CD4-positive, alpha-beta memory T cell (primary cell): ENCODE measurements at regions not wholly inside any gene's neighbourhood (a gene's known extent, or its start where the extent isn't known, plus 50 kb on each side); places are given as distances from the start of the nearest gene placed in this dataset.

Experiments used
- CTCF ChIA-PET: fragments of 350-600 bp; sonication (Branson Sonifier 250); formaldehyde crosslinking; loops from one replicate; lab custom pipeline; 2021; ENCODE audit warnings: inconsistent platforms; ENCODE audit not compliant: partially characterized antibody; lab: Charles Lee
- POLR2A ChIA-PET: fragments of 350-600 bp; sonication (Branson Sonifier 250); formaldehyde crosslinking; loops from one replicate; lab custom pipeline; 2021; ENCODE audit not compliant: partially characterized antibody; lab: Charles Lee
- DNase-seq, 5 donors: peaks; one replicate each; pipeline versions ENCODE4 v3.0.0 to v3.0.0-alpha.2; 2020 to 2022; ENCODE audit warnings: mixed read lengths in 1 of 5
- H3K27ac ChIP-seq: one replicate; pipeline ENCODE4 v1.7.0; 2013; ENCODE audit warnings: low read depth, low read length
- H3K27me3 ChIP-seq: 2 replicates; pipeline ENCODE4 v1.7.0; 2013; ENCODE audit warnings: mild to moderate bottlenecking, low read length, moderate library complexity; ENCODE audit not compliant: insufficient read depth
- H3K36me3 ChIP-seq: 2 replicates; pipeline ENCODE4 v1.7.0; 2013; ENCODE audit warnings: mild to moderate bottlenecking, low read length, moderate library complexity; ENCODE audit not compliant: insufficient read depth
- H3K4me1 ChIP-seq: 2 replicates; pipeline ENCODE4 v1.7.0; 2013; ENCODE audit warnings: mild to moderate bottlenecking, low read length, moderate library complexity; ENCODE audit not compliant: insufficient read depth
- H3K4me3 ChIP-seq, 2 donors: one replicate each; pipeline ENCODE4 v1.7.0; 2013; ENCODE audit warnings: low read length in 2 of 2, mild to moderate bottlenecking in 1 of 2
- H3K9me3 ChIP-seq, 2 donors: one replicate each; pipeline ENCODE4 v1.7.0; 2013; ENCODE audit warnings: low read length in 2 of 2, control low read depth in 1 of 2; ENCODE audit not compliant: control insufficient read depth in 1 of 2
- H3K27ac Mint-ChIP-seq, 7 donors: one replicate each; pipeline ENCODE4 v1.8.0; 2020 to 2021; ENCODE audit warnings: mixed read lengths in 7 of 7, mild to moderate bottlenecking in 6 of 7, inconsistent platforms in 3 of 7, moderate library complexity in 3 of 7
- H3K27me3 Mint-ChIP-seq, 2 donors: one replicate each; pipeline ENCODE4 v1.8.0; 2020 to 2021; ENCODE audit warnings: mixed read lengths in 2 of 2
- H3K36me3 Mint-ChIP-seq, 2 donors: one replicate each; pipeline ENCODE4 v1.8.0; 2020 to 2021; ENCODE audit warnings: mixed read lengths in 2 of 2, inconsistent platforms in 1 of 2, mild to moderate bottlenecking in 1 of 2
- H3K4me1 Mint-ChIP-seq, 4 donors: one replicate each; pipeline ENCODE4 v1.8.0; 2020 to 2021; ENCODE audit warnings: mixed read lengths in 4 of 4, mild to moderate bottlenecking in 1 of 4
- H3K4me3 Mint-ChIP-seq, 8 donors: one replicate each; pipeline ENCODE4 v1.8.0; 2020 to 2021; ENCODE audit warnings: mixed read lengths in 8 of 8, mild to moderate bottlenecking in 7 of 8, moderate library complexity in 6 of 8, inconsistent platforms in 3 of 8
- H3K9me3 Mint-ChIP-seq, 8 donors: one replicate each; pipeline ENCODE4 v1.8.0; 2020 to 2021; ENCODE audit warnings: mixed read lengths in 8 of 8, mild to moderate bottlenecking in 5 of 8, inconsistent platforms in 3 of 8, moderate library complexity in 1 of 8
- intact Hi-C: fragments of 100-400 bp; cut with micrococcal nuclease; formaldehyde crosslinking; loops from one replicate; pipeline ENCODE4 v1.15.1; 2023

DNA sequence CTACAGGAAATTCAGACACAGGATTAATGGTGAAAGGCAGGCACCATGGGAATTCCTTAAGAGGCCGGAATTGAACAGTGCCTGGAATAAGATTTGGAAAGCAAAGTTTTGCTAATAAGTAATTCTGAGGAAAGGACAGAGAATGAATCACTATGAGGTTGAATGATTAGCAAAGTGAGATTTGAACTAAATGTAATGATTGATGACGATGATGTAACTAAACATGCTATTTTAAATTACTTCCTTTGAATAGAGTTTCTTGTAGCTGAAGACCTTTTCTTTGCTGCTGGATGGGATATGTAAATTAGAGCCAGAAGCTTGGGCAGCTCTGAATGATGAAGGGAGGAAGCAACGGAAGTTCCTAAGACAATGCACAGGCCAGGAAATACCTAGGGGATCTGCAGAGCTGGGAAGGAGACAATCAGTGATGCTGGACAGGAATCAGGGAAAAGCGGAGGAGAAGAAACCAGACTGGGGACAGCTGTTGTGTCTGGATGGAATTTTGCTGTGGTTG lies 482.0 kb downstream of the PSAT1 start:
- Histone ChIP-seq H3K36me3 (no peaks in the 10 kb centered on the region), H3K4me1 (no peaks in the 10 kb centered on the region), H3K27ac (no peak overlapping the region), H3K4me3 (no peak overlapping the region), H3K9me3 (no peaks in the 10 kb centered on the region), H3K27me3 (no peaks in the 10 kb centered on the region)
- peaks cover 0 to 1% (median 0%) of the 10 kb centered on the region in 8 donors for H3K9me3 Mint-ChIP-seq
- no peaks in the 10 kb centered on the region for H3K4me1 Mint-ChIP-seq
- H3K4me3 Mint-ChIP-seq, result no peak overlapping the region
- no peak for DNase-seq
- no peaks in the 10 kb centered on the region for H3K27me3 Mint-ChIP-seq
- intact Hi-C loops, result no loop called here
- ChIA-PET POLR2A (no interaction called here), CTCF (interaction anchor here (1.6 kb wide), 1 partner anchor 114 kb away, joined by 3 read pairs; no protein-coding TSS in a partner anchor)
- H3K36me3 Mint-ChIP-seq, result no peaks in the 10 kb centered on the region
- H3K27ac Mint-ChIP-seq, result no peak overlapping the region

DNA sequence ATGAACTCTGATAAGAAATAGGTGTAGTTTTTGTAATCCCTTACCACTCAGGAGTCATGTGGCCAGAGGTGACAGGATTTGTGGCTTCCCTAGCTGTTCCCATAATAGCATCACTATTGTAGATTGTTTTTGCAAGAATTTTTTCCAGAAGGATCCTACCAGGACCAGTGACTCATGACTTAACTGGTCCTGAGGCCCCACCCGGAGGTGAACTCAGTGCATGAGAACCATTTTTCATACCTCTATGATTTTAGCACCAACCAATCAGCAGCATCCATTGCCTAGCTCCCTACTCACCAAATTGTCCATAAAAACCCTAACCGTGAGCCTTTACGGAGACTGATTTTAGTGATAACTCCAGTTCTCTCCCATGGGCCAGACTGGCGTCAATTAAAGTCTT lies 484.8 kb downstream of the PSAT1 start:
- Mint-ChIP-seq H3K36me3 (no peaks in the 10 kb centered on the region), H3K27me3 (no peaks in the 10 kb centered on the region), H3K4me1 (no peaks in the 10 kb centered on the region), H3K27ac (no peak overlapping the region), H3K4me3 (no peak overlapping the region), H3K9me3 (peaks cover 0 to 1% (median 0%) of the 10 kb centered on the region in 8 donors)
- no peaks in the 10 kb centered on the region for H3K36me3 ChIP-seq
- POLR2A ChIA-PET, result no interaction called here
- H3K4me1 ChIP-seq, result no peaks in the 10 kb centered on the region
- H3K27me3 ChIP-seq, result no peaks in the 10 kb centered on the region
- H3K27ac ChIP-seq, result no peak overlapping the region
- CTCF ChIA-PET, result no interaction called here
- no peak for DNase-seq
- no peak overlapping the region for H3K4me3 ChIP-seq
- intact Hi-C loops, result no loop called here
- no peaks in the 10 kb centered on the region for H3K9me3 ChIP-seq

DNA sequence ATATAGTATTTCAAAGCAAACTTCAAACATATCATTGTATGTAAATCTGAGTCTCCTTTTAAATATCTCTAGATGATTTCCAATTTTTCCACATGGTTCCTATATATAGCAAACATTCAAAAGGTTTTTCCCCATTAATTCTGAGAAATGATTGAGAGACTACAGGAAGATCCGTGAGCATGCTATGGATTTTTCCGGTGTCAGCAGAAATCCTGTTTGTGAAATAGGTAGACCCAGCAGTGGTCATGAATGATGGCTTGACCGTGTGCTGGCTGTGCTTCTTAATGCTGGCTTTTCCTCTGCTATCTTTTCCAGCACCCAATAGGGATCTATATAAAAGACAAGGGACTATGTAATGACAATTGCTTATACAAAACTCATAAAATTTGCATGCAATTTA lies 485.3 kb downstream of the PSAT1 start:
- DNase-seq, result no peak
- peaks cover 0 to 1% (median 0%) of the 10 kb centered on the region in 8 donors for H3K9me3 Mint-ChIP-seq

DNA sequence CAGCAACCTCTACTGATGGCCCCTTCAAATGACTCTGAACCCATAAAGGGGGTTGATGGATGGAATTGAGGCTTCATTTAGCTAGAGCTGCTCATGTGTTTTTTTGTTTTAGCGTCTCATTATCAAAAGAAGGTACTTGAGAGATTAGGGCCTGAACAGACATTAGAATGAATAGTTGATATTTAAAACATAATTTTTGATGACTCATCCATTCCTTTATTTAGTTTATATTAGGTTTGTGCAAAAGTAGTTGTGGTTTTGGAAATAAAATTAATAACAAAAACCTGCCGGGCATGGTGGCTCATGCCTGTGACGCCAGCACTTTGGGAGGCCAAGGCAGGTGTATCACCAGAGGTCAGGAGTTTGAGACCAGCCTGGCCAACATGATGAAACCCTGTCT lies 485.9 kb downstream of the PSAT1 start:
- H3K9me3 Mint-ChIP-seq, result peaks cover 0 to 1% (median 0%) of the 10 kb centered on the region in 8 donors
- H3K4me1 Mint-ChIP-seq, result no peaks in the 10 kb centered on the region
- Histone ChIP-seq H3K36me3 (no peaks in the 10 kb centered on the region), H3K4me3 (no peak overlapping the region), H3K27me3 (no peaks in the 10 kb centered on the region), H3K9me3 (no peaks in the 10 kb centered on the region), H3K27ac (no peak overlapping the region), H3K4me1 (no peaks in the 10 kb centered on the region)
- H3K27ac Mint-ChIP-seq, result no peak overlapping the region
- no peaks in the 10 kb centered on the region for H3K36me3 Mint-ChIP-seq
- CTCF ChIA-PET, result no interaction called here
- no peak for DNase-seq
- no peak overlapping the region for H3K4me3 Mint-ChIP-seq
- POLR2A ChIA-PET, result no interaction called here
- no peaks in the 10 kb centered on the region for H3K27me3 Mint-ChIP-seq
- intact Hi-C loops, result no loop called here

More for the DNA sequence above, 485.3 kb downstream of the PSAT1 start:
- Mint-ChIP-seq H3K36me3 (no peaks in the 10 kb centered on the region), H3K4me1 (no peaks in the 10 kb centered on the region), H3K4me3 (no peak overlapping the region), H3K27ac (no peak overlapping the region), H3K27me3 (no peaks in the 10 kb centered on the region)
- no peaks in the 10 kb centered on the region for H3K27me3 ChIP-seq
- no peaks in the 10 kb centered on the region for H3K36me3 ChIP-seq
- no peaks in the 10 kb centered on the region for H3K9me3 ChIP-seq
- intact Hi-C loops, result no loop called here
- CTCF ChIA-PET, result no interaction called here
- H3K4me3 ChIP-seq, result no peak overlapping the region
- POLR2A ChIA-PET, result no interaction called here
- no peak overlapping the region for H3K27ac ChIP-seq
- no peaks in the 10 kb centered on the region for H3K4me1 ChIP-seq

DNA sequence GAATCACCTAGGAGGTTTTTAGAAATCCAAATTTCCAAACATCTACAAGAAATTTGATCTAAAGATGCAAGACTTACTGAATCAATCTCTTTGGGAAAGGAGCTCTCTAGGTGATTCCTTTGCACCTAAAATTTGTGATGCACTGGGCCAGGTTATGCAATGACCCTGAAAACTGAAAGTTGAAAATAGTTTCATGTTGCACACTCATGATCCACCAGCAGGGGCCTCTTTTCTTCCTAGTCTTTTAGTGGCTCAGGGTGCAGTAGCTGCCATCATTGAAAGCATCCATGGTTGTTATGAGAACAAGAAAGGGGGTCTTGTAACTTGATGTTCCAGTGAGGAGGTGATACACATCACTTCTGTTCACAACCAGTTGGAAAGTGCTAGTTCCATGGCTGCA lies 486.8 kb downstream of the PSAT1 start:
- ChIA-PET POLR2A (no interaction called here), CTCF (no interaction called here)
- Histone ChIP-seq H3K27ac (no peak overlapping the region), H3K27me3 (no peaks in the 10 kb centered on the region), H3K9me3 (no peaks in the 10 kb centered on the region), H3K4me1 (no peaks in the 10 kb centered on the region), H3K4me3 (no peak overlapping the region), H3K36me3 (no peaks in the 10 kb centered on the region)
- Mint-ChIP-seq H3K4me1 (no peaks in the 10 kb centered on the region), H3K27me3 (no peaks in the 10 kb centered on the region), H3K36me3 (no peaks in the 10 kb centered on the region), H3K9me3 (peaks cover 0 to 1% (median 0%) of the 10 kb centered on the region in 8 donors), H3K4me3 (no peak overlapping the region), H3K27ac (no peak overlapping the region)
- no peak for DNase-seq
- intact Hi-C loops, result no loop called here

DNA sequence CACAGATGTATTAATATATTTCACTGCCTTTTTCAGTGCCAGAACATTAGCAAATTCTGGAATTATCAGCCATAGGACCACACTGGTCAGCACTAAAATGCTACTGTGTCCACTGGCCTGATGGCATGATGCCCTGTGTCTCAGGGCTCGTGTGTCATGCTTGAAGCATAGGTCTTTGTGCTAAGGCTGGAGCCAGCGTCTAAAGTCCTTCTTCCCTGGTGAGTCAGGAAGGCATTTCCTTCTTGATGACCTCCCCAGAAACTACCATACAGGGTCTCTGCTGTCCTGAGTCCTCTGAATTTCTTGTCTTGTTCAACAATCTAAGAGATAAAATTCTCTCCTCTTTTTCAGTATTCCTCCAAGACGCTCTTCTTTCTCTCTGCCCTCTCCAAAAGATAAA lies 489.9 kb downstream of the PSAT1 start:
- Histone ChIP-seq H3K4me1 (no peaks in the 10 kb centered on the region), H3K9me3 (no peaks in the 10 kb centered on the region), H3K4me3 (no peak overlapping the region), H3K27me3 (no peaks in the 10 kb centered on the region), H3K27ac (no peak overlapping the region), H3K36me3 (no peaks in the 10 kb centered on the region)
- H3K4me1 Mint-ChIP-seq, result no peaks in the 10 kb centered on the region
- ChIA-PET POLR2A (no interaction called here), CTCF (no interaction called here)
- peaks cover 0 to 5% (median 3%) of the 10 kb centered on the region in 8 donors for H3K9me3 Mint-ChIP-seq
- no peaks in the 10 kb centered on the region for H3K27me3 Mint-ChIP-seq
- H3K27ac Mint-ChIP-seq, result no peak overlapping the region
- H3K4me3 Mint-ChIP-seq, result no peak overlapping the region
- no peak for DNase-seq
- intact Hi-C loops, result no loop called here
- no peaks in the 10 kb centered on the region for H3K36me3 Mint-ChIP-seq

DNA sequence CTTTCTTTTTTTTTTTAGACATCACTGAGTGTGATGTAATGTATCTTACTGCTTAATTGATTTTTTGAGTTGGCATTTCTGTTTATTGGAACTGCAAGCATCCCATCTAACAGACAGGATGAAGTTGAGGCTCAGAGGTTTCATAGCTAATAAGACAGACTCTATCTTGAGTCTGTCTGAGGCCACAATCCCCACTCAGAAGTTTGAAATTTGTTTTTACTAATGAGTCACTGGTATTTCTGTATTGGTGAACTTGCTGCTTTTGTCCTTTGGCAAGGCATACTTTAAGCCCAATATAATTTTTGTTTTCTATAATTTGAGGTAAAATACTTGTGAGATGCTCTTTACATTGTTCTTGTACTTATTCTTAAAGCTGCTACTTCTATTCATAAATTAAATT lies 491.2 kb downstream of the PSAT1 start:
- ChIA-PET CTCF (no interaction called here), POLR2A (no interaction called here)
- DNase-seq, result no peak
- Histone ChIP-seq H3K4me3 (no peak overlapping the region), H3K9me3 (no peaks in the 10 kb centered on the region), H3K27me3 (no peaks in the 10 kb centered on the region), H3K27ac (no peak overlapping the region), H3K4me1 (no peaks in the 10 kb centered on the region), H3K36me3 (no peaks in the 10 kb centered on the region)
- H3K4me1 Mint-ChIP-seq, result no peaks in the 10 kb centered on the region
- intact Hi-C loops, result no loop called here
- no peaks in the 10 kb centered on the region for H3K36me3 Mint-ChIP-seq
- H3K9me3 Mint-ChIP-seq, result peaks cover 0 to 7% (median 3%) of the 10 kb centered on the region in 8 donors
- H3K27ac Mint-ChIP-seq, result no peak overlapping the region
- no peaks in the 10 kb centered on the region for H3K27me3 Mint-ChIP-seq
- no peak overlapping the region for H3K4me3 Mint-ChIP-seq

DNA sequence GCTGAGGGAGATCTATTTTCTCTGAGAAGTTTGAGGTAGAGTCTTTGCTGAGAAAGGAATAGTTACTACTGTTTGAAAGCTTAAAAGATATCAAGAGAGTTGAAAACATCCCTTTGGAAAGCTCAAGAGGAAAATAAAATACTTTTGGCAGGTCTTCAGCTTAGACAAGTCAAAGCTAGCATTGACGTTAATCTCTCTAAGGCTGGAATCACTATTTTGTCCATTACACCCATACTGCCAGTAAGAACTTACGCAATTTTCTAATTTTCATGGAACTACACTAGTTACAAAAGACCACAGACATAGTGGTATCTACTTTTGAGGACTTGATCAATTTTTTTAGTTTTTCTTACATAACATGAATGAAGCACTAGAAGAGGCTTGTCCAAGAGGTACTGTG lies 494.9 kb downstream of the PSAT1 start:
- Mint-ChIP-seq H3K27me3 (no peaks in the 10 kb centered on the region), H3K27ac (no peak overlapping the region), H3K4me1 (no peaks in the 10 kb centered on the region), H3K4me3 (no peak overlapping the region), H3K9me3 (peaks cover 0 to 7% (median 3%) of the 10 kb centered on the region in 8 donors), H3K36me3 (no peaks in the 10 kb centered on the region)
- Histone ChIP-seq H3K9me3 (no peaks in the 10 kb centered on the region), H3K4me1 (no peaks in the 10 kb centered on the region), H3K27ac (no peak overlapping the region), H3K36me3 (no peaks in the 10 kb centered on the region), H3K4me3 (no peak overlapping the region), H3K27me3 (no peaks in the 10 kb centered on the region)
- POLR2A ChIA-PET, result no interaction called here
- intact Hi-C loops, result no loop called here
- no peak for DNase-seq
- CTCF ChIA-PET, result no interaction called here
